Panc1 (cell line): ENCODE measurements at regions not wholly inside any gene's neighbourhood (a gene's known extent, or its start where the extent isn't known, plus 50 kb on each side); places are given as distances from the start of the nearest gene placed in this dataset.

ENCODE experiments used
- ATAC-seq: fragments of 200-7000 bp; cut with Tn5 transposase; 2 replicates; pipeline ENCODE4 v1.9.1; 2020; ENCODE audit warnings: mild to moderate bottlenecking, moderate library complexity
- BruUV-seq: library from RNA; stranded (reverse); fragments of 400-500 nt; replicated peaks from 2 replicates; lab custom pipeline; 2021; lab: Mats Ljungman, UMichigan
- CTCF ChIA-PET: fragments of 300-600 bp; sonication (Branson Sonifier 250); formaldehyde crosslinking; loops from one replicate; lab custom pipeline; 2022; ENCODE audit warnings: antibody characterized with exemption; lab: Charles Lee
- POLR2A ChIA-PET: fragments of 300-600 bp; sonication (Branson Sonifier 250); formaldehyde crosslinking; loops from one replicate; lab custom pipeline; 2022; ENCODE audit warnings: antibody characterized with exemption; lab: Charles Lee
- DNase-seq: peaks from one replicate; pipeline ENCODE4 v3.0.0-alpha.2; 2010; ENCODE audit warnings: low read depth, low spot score
- H3K27ac ChIP-seq: 2 replicates; pipeline ENCODE4 v1.5.1; 2011; ENCODE audit warnings: mild to moderate bottlenecking, low read length, inconsistent platforms
- H3K27me3 ChIP-seq: fragments of 200-500 bp; sonication (Bioruptor generic); 2 replicates; pipeline ENCODE4 v1.6.0; 2014; ENCODE audit warnings: low read length, inconsistent platforms; ENCODE audit not compliant: control insufficient read depth, insufficient read depth
- H3K36me3 ChIP-seq: fragments of 200-500 bp; sonication (Bioruptor generic); 2 replicates; pipeline ENCODE4 v1.5.1; 2014; ENCODE audit warnings: inconsistent platforms, mild to moderate bottlenecking, low read length, moderate library complexity; ENCODE audit not compliant: control insufficient read depth, insufficient read depth
- H3K4me1 ChIP-seq: 2 replicates; pipeline ENCODE4 v1.5.1; 2011; ENCODE audit warnings: inconsistent platforms, mild to moderate bottlenecking, low read length, moderate library complexity; ENCODE audit not compliant: control insufficient read depth, insufficient read depth
- H3K4me3 ChIP-seq, 2 experiments: 2 replicates each; pipeline ENCODE4 v1.5.1; 2011 to 2012; ENCODE audit warnings: low read depth in 2 of 2, low read length in 2 of 2, mild to moderate bottlenecking in 2 of 2, inconsistent platforms in 1 of 2, moderate library complexity in 1 of 2
- H3K9me3 ChIP-seq: fragments of 200-500 bp; sonication (Bioruptor generic); 2 replicates; pipeline ENCODE4 v1.5.1; 2014; ENCODE audit warnings: low read depth, mild to moderate bottlenecking, inconsistent platforms, low read length, moderate library complexity; ENCODE audit not compliant: control insufficient read depth, insufficient read depth
- CTCF ChIP-seq: fragments of 450-650 bp; IDR thresholded peaks from 2 replicates; pipeline ENCODE4 v1.5.1; 2017; ENCODE audit warnings: mild to moderate bottlenecking
- POLR2AphosphoS5 ChIP-seq: IDR thresholded peaks from 2 replicates; pipeline ENCODE4 v1.6.1; 2012; ENCODE audit warnings: mild to moderate bottlenecking, low read depth, low read length, moderate library complexity
- REST ChIP-seq, 2 experiments: IDR thresholded peaks; 2 replicates each; pipeline ENCODE4 v1.6.1; 2011 to 2012; ENCODE audit warnings: low read depth in 2 of 2, control low read depth in 1 of 2, low read length in 1 of 2, mild to moderate bottlenecking in 1 of 2, moderate library complexity in 1 of 2; ENCODE audit not compliant: insufficient read depth in 1 of 2
- SIN3A ChIP-seq: IDR thresholded peaks from 2 replicates; pipeline ENCODE4 v1.6.1; 2012; ENCODE audit warnings: low read depth, mild to moderate bottlenecking, low read length, moderate library complexity, borderline replicate concordance; ENCODE audit not compliant: insufficient read depth
- TCF7L2 ChIP-seq: IDR thresholded peaks from 2 replicates; pipeline ENCODE4 v1.6.1; 2011; ENCODE audit warnings: mild to moderate bottlenecking, low read depth, low read length, inconsistent platforms
- in situ Hi-C: cut with HindIII; loops from 2 replicates; pipeline ENCODE4 v1.10.0; 2016; ENCODE audit warnings: low sequenced_read_pairs, low pct_unique_long_range_greater_than_20kb
- intact Hi-C: fragments of 100-400 bp; cut with micrococcal nuclease; formaldehyde crosslinking; loops from one replicate; pipeline ENCODE4 v1.10.0; 2022; ENCODE audit not compliant: unreplicated experiment

GRCh38 chr1:98559291-98559690, 102.2 kb upstream of the SNX7 start:
- BruUV-seq: no TSS peak
- no peaks in the 10 kb centered on the region for H3K9me3 ChIP-seq
- intact Hi-C loops: no loop called here

GRCh38 chr1:98557895-98558294, 103.6 kb upstream of the SNX7 start:
- POLR2A ChIA-PET: no interaction called here
- Histone ChIP-seq H3K27me3 (no peaks in the 10 kb centered on the region), H3K9me3 (no peaks in the 10 kb centered on the region), H3K4me1 (no peaks in the 10 kb centered on the region), H3K27ac (no peak overlapping the region), H3K4me3 (no peak overlapping the region), H3K36me3 (no peaks in the 10 kb centered on the region)
- BruUV-seq: no TSS peak
- no peak for DNase-seq
- TF ChIP-seq CTCF: no peak
- no peak for TF ChIP-seq POLR2AphosphoS5
- TF ChIP-seq TCF7L2: no peak
- no peak for TF ChIP-seq REST (IDR thresholded peaks at IDR 0.05; ENCODE audit: insufficient read depth in 1 of 2, low read depth in 2 of 2, low read length in 1 of 2)
- no peak for TF ChIP-seq SIN3A
- ATAC-seq: no peak
- intact Hi-C loops (no loop called here), in situ Hi-C loops (no loop called here)
- CTCF ChIA-PET: no interaction called here

More at GRCh38 chr1:98559291-98559690, 102.2 kb upstream of the SNX7 start:
- TF ChIP-seq REST (IDR thresholded peaks at IDR 0.05; ENCODE audit: insufficient read depth in 1 of 2, low read depth in 2 of 2, low read length in 1 of 2): no peak
- no peak for TF ChIP-seq POLR2AphosphoS5
- no peak for TF ChIP-seq TCF7L2
- no peak for TF ChIP-seq CTCF
- TF ChIP-seq SIN3A: no peak
- in situ Hi-C loops: no loop called here
- CTCF ChIA-PET: no interaction called here
- POLR2A ChIA-PET: no interaction called here
- ATAC-seq (no peak), DNase-seq (no peak)
- no peak overlapping the region for H3K27ac ChIP-seq
- no peaks in the 10 kb centered on the region for H3K4me1 ChIP-seq
- H3K4me3 ChIP-seq: no peak overlapping the region
- H3K27me3 ChIP-seq: no peaks in the 10 kb centered on the region
- H3K36me3 ChIP-seq: no peaks in the 10 kb centered on the region
